K562 (cell line): ENCODE measurements at regions not wholly inside any gene's neighbourhood (a gene's known extent, or its start where the extent isn't known, plus 50 kb on each side); places are given as distances from the start of the nearest gene placed in this dataset.

Source experiments
- MED1 ChIP-seq: sonication (generic); formaldehyde crosslinking; IDR thresholded peaks from 2 replicates; pipeline ENCODE4 v1.8.1; 2023; ENCODE audit warnings: missing genetic modification reagents, borderline replicate concordance
- ZNF165 ChIP-seq: fragments of 250-450 bp; sonication (Bioruptor Pico); IDR thresholded peaks from 2 replicates; pipeline ENCODE4 v1.4.0; 2020; ENCODE audit warnings: borderline replicate concordance
- ZNF217 ChIP-seq: sonication (generic); formaldehyde crosslinking; IDR thresholded peaks from 2 replicates; pipeline ENCODE4 v1.8.0; 2022; ENCODE audit warnings: mild to moderate bottlenecking, missing genetic modification reagents
- ZNF224 ChIP-seq: sonication (generic); formaldehyde crosslinking; IDR thresholded peaks from 2 replicates; pipeline ENCODE4 v1.8.0; 2022; ENCODE audit warnings: mild to moderate bottlenecking, missing genetic modification reagents

DNA sequence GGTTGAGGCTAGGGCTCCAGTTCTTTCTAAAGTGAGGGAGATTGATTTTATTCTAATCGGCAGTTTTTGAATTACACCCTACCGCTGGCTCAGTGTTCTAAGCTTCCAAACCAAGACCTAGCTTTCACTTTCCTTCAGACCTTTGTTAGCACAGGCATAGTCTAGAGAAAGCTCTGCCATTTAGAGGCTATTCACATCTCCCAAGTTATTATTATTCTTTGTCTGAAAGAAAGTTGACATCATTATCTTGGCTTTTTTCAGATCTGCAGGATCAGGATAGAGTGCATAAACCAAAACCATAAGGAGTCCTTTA, 276.8 kb downstream of the ASXL3 start:
- TF ChIP-seq MED1 (CRISPR knock-in tag) (no peak), ZNF224 (CRISPR knock-in tag) (no peak), ZNF217 (no peak), ZNF165 (CRISPR knock-in tag) (no peak)
